OCI-LY7 (cell line): ENCODE measurements at regions not wholly inside any gene's neighbourhood (a gene's known extent, or its start where the extent isn't known, plus 50 kb on each side); places are given as distances from the start of the nearest gene placed in this dataset.

Experiments used
- BruUV-seq: library from RNA; stranded (reverse); fragments of 400-500 nt; replicated peaks from 2 replicates; lab custom pipeline; 2021; lab: Mats Ljungman, UMichigan
- CTCF ChIA-PET: fragments of 300-600 bp; sonication (Branson Sonifier 250); formaldehyde crosslinking; loops from one replicate; lab custom pipeline; 2022; ENCODE audit warnings: antibody characterized with exemption; ENCODE audit not compliant: unreplicated experiment; lab: Charles Lee
- POLR2A ChIA-PET: fragments of 300-600 bp; sonication (Branson Sonifier 250); formaldehyde crosslinking; loops from one replicate; lab custom pipeline; 2022; ENCODE audit warnings: antibody characterized with exemption; lab: Charles Lee
- DNase-seq: peaks from one replicate; pipeline ENCODE4 v3.0.0-alpha.2; 2015; ENCODE audit warnings: low spot score
- H2AFZ ChIP-seq: fragments of 200-600 bp; sonication (generic), shearing (Covaris generic); 2 replicates; pipeline ENCODE4 v1.6.1; 2014; ENCODE audit warnings: mild to moderate bottlenecking, antibody characterized with exemption, low read length, moderate library complexity
- H3K27ac ChIP-seq: fragments of 200-600 bp; sonication (generic); 2 replicates; pipeline ENCODE4 v1.5.1; 2014; ENCODE audit warnings: mixed run types, low read depth, mild to moderate bottlenecking, moderate library complexity, low read length, inconsistent platforms; ENCODE audit not compliant: poor library complexity, severe bottlenecking
- H3K36me3 ChIP-seq: fragments of 200-600 bp; sonication (generic); 2 replicates; pipeline ENCODE4 v1.6.1; 2014; ENCODE audit warnings: mild to moderate bottlenecking, antibody characterized with exemption, low read length, moderate library complexity, mixed read lengths; ENCODE audit not compliant: insufficient read depth
- H3K4me1 ChIP-seq: fragments of 200-600 bp; sonication (generic); 2 replicates; pipeline ENCODE4 v1.5.1; 2014; ENCODE audit warnings: mild to moderate bottlenecking, low read length; ENCODE audit not compliant: insufficient read depth, poor library complexity, severe bottlenecking
- H3K4me2 ChIP-seq: fragments of 200-600 bp; sonication (generic); 2 replicates; pipeline ENCODE4 v1.6.1; 2014; ENCODE audit warnings: mild to moderate bottlenecking, low read length
- H3K4me3 ChIP-seq: fragments of 200-600 bp; sonication (generic); 2 replicates; pipeline ENCODE4 v1.5.1; 2014; ENCODE audit warnings: mild to moderate bottlenecking, low read depth, low read length; ENCODE audit not compliant: poor library complexity, severe bottlenecking
- H3K79me2 ChIP-seq: fragments of 200-600 bp; sonication (generic); 2 replicates; pipeline ENCODE4 v1.6.1; 2016; ENCODE audit warnings: low read depth, mild to moderate bottlenecking, low read length, moderate library complexity, mixed read lengths; ENCODE audit not compliant: insufficient read depth
- H3K9me2 ChIP-seq: fragments of 200-600 bp; sonication (generic); 2 replicates; pipeline ENCODE4 v1.6.1; 2016; ENCODE audit warnings: mild to moderate bottlenecking, low read length, mixed read lengths; ENCODE audit not compliant: insufficient read depth
- H3K9me3 ChIP-seq: fragments of 200-600 bp; sonication (generic); 2 replicates; pipeline ENCODE4 v1.6.1; 2014; ENCODE audit warnings: mild to moderate bottlenecking, mixed run types, low read length, mixed read lengths
- H4K20me1 ChIP-seq: fragments of 200-600 bp; sonication (generic); 2 replicates; pipeline ENCODE4 v1.6.1; 2014; ENCODE audit warnings: mild to moderate bottlenecking, antibody characterized with exemption, low read length, moderate library complexity, mixed read lengths; ENCODE audit not compliant: insufficient read depth
- EZH2phosphoT487 ChIP-seq: fragments of 200-600 bp; sonication (generic); IDR thresholded peaks from 2 replicates; pipeline ENCODE4 v1.6.1; 2018; ENCODE audit warnings: low read depth, borderline replicate concordance, mild to moderate bottlenecking, mixed run types, antibody characterized with exemption, low read length, moderate library complexity, mixed read lengths
- intact Hi-C: fragments of 100-400 bp; cut with micrococcal nuclease; formaldehyde crosslinking; loops from one replicate; pipeline ENCODE4 v1.10.0; 2022; ENCODE audit not compliant: unreplicated experiment
- TF ChIP-seq, protein P1 (sequence below): fragments of 200-600 bp; sonication (generic); conservative IDR thresholded peaks from 2 replicates; pipeline ENCODE4 v1.5.1; 2014; ENCODE audit warnings: mild to moderate bottlenecking, antibody characterized with exemption, low read length, moderate library complexity, mixed read lengths

DNA sequence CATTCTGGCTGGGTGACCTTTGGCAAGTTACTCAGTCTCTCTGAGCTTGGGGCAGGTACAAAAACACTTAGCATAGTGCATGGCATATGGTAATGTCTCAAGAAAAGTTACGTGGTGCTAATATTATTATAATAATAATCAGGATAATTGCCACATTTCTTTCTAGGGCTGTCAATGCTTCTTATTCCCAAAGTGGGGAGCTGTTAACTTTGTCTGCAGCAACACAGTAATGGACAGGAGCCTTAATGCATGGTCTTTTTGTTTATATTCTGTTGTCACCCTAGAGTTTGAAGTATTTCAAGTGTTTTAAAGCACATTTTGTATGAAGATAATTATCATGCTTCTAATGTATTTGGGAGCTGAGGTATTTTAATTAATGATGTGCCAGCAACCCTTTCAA is 121.8 kb downstream of the FHIP1A start:
- Histone ChIP-seq H3K4me2 (no peak overlapping the region), H3K9me2 (no peaks in the 10 kb centered on the region), H3K4me3 (no peak overlapping the region), H3K36me3 (no peaks in the 10 kb centered on the region), H3K9me3 (no peaks in the 10 kb centered on the region), H3K27ac (no peak overlapping the region), H3K79me2 (no peaks in the 10 kb centered on the region), H3K4me1 (no peaks in the 10 kb centered on the region), H4K20me1 (no peaks in the 10 kb centered on the region), H2AFZ (no peak overlapping the region)
- ChIA-PET CTCF (interaction anchor here (0.5 kb wide), 1 partner anchor 227 kb away, joined by 3 read pairs; no protein-coding TSS in a partner anchor), POLR2A (no interaction called here)
- no TSS peak for BruUV-seq
- intact Hi-C loops: loop anchor here (5.0 kb wide), 1 partner anchor 72 kb away; no protein-coding TSS in a partner anchor
- TF ChIP-seq, protein P1, sequence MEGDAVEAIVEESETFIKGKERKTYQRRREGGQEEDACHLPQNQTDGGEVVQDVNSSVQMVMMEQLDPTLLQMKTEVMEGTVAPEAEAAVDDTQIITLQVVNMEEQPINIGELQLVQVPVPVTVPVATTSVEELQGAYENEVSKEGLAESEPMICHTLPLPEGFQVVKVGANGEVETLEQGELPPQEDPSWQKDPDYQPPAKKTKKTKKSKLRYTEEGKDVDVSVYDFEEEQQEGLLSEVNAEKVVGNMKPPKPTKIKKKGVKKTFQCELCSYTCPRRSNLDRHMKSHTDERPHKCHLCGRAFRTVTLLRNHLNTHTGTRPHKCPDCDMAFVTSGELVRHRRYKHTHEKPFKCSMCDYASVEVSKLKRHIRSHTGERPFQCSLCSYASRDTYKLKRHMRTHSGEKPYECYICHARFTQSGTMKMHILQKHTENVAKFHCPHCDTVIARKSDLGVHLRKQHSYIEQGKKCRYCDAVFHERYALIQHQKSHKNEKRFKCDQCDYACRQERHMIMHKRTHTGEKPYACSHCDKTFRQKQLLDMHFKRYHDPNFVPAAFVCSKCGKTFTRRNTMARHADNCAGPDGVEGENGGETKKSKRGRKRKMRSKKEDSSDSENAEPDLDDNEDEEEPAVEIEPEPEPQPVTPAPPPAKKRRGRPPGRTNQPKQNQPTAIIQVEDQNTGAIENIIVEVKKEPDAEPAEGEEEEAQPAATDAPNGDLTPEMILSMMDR: peak; percentile 67
- TF ChIP-seq EZH2phosphoT487: no peak
- peak; percentile 5 for DNase-seq

DNA sequence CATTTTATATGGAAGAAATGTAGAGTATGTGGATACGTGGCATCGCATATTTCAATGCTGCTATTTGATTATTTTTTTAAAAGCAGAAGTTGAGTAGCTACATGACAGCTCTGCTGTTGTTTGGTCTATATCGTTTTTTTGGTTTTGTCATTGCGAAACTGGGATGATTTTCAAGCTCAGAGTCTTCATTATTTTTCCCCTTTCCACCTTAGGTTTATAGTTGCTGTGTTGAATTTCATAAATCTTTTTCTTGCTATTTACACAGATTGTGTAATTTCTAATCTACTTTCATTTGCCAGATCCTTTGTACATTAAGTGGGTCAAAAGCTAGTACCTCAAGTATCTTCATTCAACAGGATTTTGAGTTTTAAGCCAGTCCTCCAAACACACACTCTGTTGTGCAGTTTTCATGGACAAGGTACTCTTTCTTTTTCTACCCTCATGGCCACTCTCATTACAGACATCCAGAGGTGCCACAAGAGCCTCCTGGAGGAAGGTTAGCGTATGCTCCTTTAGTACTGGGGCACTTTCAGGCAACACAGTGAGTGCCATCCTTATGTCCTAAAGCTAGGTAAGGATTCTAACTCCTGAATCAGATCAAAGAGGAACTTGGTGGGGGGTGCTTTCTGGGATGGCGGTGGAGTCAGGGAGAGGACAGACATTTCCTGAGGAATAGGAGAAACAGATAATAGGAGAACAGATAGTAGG is 123.2 kb downstream of the FHIP1A start:
- H3K4me3 ChIP-seq: no peak overlapping the region
- BruUV-seq: no TSS peak
- no peaks in the 10 kb centered on the region for H3K36me3 ChIP-seq
- no peak for DNase-seq
- H3K27ac ChIP-seq: no peak overlapping the region
- POLR2A ChIA-PET: interaction anchor here (1.1 kb wide), 1 partner anchor 9 kb away, joined by 3 read pairs; no protein-coding TSS in a partner anchor
- CTCF ChIA-PET: no interaction called here
- no peaks in the 10 kb centered on the region for H3K4me1 ChIP-seq
- intact Hi-C loops: loop anchor here (5.0 kb wide), 1 partner anchor 70 kb away; no protein-coding TSS in a partner anchor
- H3K4me2 ChIP-seq: no peak overlapping the region
- no peak for TF ChIP-seq EZH2phosphoT487
- TF ChIP-seq, protein P1: no peak
- H3K9me2 ChIP-seq: no peaks in the 10 kb centered on the region
- no peaks in the 10 kb centered on the region for H4K20me1 ChIP-seq
- H3K79me2 ChIP-seq: no peaks in the 10 kb centered on the region
- no peak overlapping the region for H2AFZ ChIP-seq
- no peaks in the 10 kb centered on the region for H3K9me3 ChIP-seq

DNA sequence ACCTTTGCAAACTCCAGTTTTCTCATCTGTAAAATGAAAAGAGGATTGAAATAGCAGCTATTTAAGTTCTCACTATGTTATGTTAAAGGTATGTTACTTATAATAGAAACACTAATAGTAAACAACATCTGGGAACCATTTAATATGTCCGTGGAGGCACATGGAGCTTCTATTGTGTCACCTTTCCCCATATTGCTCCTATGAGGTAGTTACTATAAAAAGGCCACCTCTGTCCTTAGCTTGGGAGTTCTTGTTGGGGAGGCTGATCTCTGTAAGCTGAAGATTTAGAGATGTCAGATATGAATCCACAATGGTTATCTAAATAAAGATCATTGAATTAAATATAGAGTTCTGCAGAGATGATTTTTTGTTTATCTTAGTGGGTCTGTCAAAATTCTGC is 125.2 kb downstream of the FHIP1A start:
- no peaks in the 10 kb centered on the region for H3K9me2 ChIP-seq
- H3K4me1 ChIP-seq: no peaks in the 10 kb centered on the region
- H3K4me3 ChIP-seq: no peak overlapping the region
- no peaks in the 10 kb centered on the region for H3K79me2 ChIP-seq
- H2AFZ ChIP-seq: no peak overlapping the region
- H3K4me2 ChIP-seq: no peak overlapping the region
- POLR2A ChIA-PET: interaction anchor here (1.1 kb wide), 1 partner anchor 38 kb away, joined by 3 read pairs; no protein-coding TSS in a partner anchor
- BruUV-seq: no TSS peak
- no peaks in the 10 kb centered on the region for H3K9me3 ChIP-seq
- intact Hi-C loops: loop anchor here (5.0 kb wide), 1 partner anchor 68 kb away; no protein-coding TSS in a partner anchor
- H4K20me1 ChIP-seq: no peaks in the 10 kb centered on the region
- TF ChIP-seq, protein P1: no peak
- no peak for TF ChIP-seq EZH2phosphoT487
- CTCF ChIA-PET: no interaction called here
- DNase-seq: no peak
- no peak overlapping the region for H3K27ac ChIP-seq
- no peaks in the 10 kb centered on the region for H3K36me3 ChIP-seq
